GM10248 (cell line): ENCODE measurements at regions not wholly inside any gene's neighbourhood (a gene's known extent, or its start where the extent isn't known, plus 50 kb on each side); places are given as distances from the start of the nearest gene placed in this dataset.

Experiments used
- CTCF ChIA-PET: fragments of 300-600 bp; sonication (Branson Sonifier 250); formaldehyde crosslinking; extraction: SDS; loops from one replicate; lab custom pipeline; 2021; ENCODE audit warnings: antibody characterized with exemption; lab: Yijun Ruan, JAX
- POLR2A ChIA-PET: fragments of 350-650 bp; sonication (Branson Sonifier 250); formaldehyde crosslinking; extraction: SDS; loops from one replicate; lab custom pipeline; 2020; ENCODE audit warnings: antibody characterized with exemption; lab: Yijun Ruan, JAX
- DNase-seq: peaks from one replicate; pipeline ENCODE4 v3.0.0; 2012; ENCODE audit errors: extremely low spot score
- TF ChIP-seq, protein P1 (sequence below): IDR thresholded peaks from 2 replicates; pipeline ENCODE4 v1.5.1; 2012; ENCODE audit warnings: mild to moderate bottlenecking, low read depth; ENCODE audit errors: extremely low read depth, missing control alignments, control extremely low read depth

DNA sequence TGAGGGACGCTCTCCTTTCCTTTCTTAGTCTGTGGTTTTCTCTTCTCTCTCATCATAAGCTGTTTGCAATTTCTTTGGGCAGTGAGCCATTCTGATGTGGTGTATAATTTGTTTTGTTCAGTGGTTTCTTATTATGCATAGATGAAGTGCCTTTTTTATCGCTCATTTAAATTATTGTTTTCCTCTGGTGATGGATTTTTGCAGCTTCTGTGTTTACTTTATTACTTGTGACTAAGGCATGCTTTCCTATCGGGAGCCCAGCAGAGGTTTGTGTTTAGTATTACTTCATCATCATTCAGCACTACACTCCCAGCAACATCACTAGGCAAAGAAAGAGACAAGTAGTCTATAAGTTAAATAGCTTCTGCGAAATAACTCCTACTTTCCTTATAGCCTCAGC lies 586.6 kb upstream of the NOVA1 start:
- CTCF ChIA-PET = no interaction called here
- POLR2A ChIA-PET = no interaction called here
- TF ChIP-seq, protein P1, sequence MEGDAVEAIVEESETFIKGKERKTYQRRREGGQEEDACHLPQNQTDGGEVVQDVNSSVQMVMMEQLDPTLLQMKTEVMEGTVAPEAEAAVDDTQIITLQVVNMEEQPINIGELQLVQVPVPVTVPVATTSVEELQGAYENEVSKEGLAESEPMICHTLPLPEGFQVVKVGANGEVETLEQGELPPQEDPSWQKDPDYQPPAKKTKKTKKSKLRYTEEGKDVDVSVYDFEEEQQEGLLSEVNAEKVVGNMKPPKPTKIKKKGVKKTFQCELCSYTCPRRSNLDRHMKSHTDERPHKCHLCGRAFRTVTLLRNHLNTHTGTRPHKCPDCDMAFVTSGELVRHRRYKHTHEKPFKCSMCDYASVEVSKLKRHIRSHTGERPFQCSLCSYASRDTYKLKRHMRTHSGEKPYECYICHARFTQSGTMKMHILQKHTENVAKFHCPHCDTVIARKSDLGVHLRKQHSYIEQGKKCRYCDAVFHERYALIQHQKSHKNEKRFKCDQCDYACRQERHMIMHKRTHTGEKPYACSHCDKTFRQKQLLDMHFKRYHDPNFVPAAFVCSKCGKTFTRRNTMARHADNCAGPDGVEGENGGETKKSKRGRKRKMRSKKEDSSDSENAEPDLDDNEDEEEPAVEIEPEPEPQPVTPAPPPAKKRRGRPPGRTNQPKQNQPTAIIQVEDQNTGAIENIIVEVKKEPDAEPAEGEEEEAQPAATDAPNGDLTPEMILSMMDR = no peak
- DNase-seq = no peak

DNA sequence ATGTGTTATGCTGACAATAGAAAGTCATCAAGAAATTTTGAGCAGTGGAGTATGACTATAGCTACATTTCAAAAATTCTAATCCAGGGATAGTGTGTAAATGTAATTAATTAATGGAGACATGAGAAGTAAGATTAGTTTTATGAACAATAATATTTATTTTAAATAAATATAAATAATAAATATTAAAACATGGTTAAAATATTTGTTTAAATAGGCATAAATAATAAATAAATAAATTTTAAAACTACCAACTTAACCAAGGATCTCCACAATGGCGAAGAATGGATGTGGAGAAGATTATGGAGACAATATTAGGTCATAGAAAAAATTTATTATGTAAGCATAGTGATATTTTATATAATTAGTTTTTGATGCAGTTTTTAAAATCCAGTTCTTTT lies 588.2 kb upstream of the NOVA1 start:
- ChIA-PET POLR2A (no interaction called here), CTCF (no interaction called here)
- no peak for DNase-seq
- TF ChIP-seq, protein P1 = no peak

DNA sequence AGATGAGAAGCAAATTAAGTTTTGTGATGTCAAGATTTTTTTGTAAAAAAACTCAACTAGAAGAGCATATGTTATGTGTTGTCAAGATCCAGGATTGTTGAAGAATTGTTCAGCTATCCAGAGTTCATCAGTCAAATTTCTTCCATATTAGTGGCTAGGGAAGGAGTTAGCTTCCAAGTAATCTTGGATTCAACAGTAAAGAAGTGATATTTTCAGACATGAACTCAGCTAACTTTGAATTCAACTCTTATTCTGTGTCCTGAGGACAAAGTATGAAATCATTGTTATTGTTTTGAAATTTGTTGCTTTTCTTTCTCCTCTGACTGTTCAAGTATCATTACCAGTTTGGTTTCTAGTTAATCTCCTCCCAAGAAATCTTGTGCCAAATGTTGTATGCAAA lies 589.3 kb upstream of the NOVA1 start:
- TF ChIP-seq, protein P1 = no peak

DNA sequence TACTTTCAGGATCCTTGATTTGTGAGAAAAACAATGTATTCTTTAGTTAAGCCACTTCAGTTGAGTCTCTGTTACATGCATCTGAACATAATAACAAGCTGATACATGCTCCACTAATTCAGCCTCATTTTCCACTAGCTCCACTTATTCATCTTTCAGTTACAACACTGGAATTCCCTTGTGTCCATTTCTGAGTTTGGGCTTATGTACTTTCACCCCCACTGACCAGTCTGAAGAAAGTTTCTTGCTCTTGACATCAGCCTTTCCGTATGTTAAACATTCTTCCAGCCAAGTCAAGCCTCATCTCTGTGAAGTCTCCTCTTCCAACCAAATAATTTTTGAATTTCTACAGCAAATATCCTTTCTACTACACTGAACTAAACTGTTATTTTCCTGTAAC lies 592.5 kb upstream of the NOVA1 start:
- ChIA-PET POLR2A (no interaction called here), CTCF (no interaction called here)

More for the DNA sequence above, 589.3 kb upstream of the NOVA1 start:
- POLR2A ChIA-PET = no interaction called here
- CTCF ChIA-PET = no interaction called here
- DNase-seq = no peak

DNA sequence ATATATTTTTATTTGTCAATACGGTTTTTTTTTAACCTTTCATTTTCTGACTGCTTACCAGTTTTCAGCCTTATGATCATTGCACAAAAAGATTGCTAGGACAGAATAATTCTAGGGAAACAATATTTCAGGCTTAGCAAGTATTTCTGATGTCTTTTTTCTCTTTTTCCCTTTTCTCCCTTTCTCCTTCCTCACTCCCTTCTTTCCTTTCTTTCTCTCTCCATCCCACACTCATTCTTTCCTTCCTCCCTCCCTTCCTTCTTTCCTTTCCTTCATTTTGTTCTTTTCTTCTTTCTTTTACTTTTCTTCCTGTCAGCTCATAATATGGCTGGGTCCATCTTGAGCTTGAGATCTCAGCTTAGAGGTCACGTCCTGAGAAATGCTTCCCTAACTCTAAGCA lies 601.4 kb upstream of the NOVA1 start:
- ChIA-PET CTCF (no interaction called here), POLR2A (no interaction called here)
- TF ChIP-seq, protein P1 = no peak
- DNase-seq = no peak

More for the DNA sequence above, 592.5 kb upstream of the NOVA1 start:
- DNase-seq = no peak
- TF ChIP-seq, protein P1 = no peak

DNA sequence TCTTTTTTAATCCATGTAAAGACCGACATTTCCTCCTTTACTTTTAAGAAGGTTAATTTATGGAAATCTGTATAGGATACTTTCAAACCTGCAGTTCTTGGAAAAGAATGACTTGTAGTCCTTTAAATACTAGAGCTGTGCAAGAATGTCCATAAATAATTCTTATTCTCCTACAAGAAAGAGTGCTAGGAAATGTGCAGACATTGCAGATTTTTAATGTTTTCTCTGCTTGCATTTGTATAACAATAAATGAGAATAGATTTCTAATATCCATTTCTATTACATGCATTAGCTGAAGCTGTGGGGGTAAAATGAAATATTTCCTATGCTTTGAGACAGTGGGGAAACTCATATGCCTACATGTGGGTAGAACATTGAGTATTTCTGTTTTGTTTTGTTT lies 607.2 kb upstream of the NOVA1 start:
- TF ChIP-seq, protein P1 = no peak
- no peak for DNase-seq
- POLR2A ChIA-PET = no interaction called here
- CTCF ChIA-PET = no interaction called here

DNA sequence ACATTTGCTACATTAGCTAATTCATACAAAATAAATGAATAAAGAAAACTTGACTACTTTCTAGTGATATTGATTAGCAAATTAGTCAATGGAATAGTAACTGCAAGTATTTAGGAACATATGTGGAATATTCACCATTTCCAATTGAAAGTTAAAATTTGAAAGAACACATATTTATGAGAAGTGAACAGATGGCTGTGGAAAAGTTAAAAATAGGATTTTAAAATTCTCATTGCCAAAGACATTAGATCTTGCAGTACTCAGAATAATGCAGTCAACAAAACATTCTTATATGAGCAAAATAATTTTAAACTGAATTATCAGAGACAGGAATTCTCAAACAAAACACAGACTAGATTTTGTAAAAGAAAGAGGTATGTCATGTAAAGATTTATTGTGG lies 613.9 kb upstream of the NOVA1 start:
- DNase-seq = no peak
- TF ChIP-seq, protein P1 = no peak
- ChIA-PET POLR2A (no interaction called here), CTCF (no interaction called here)
